ENCODE measurements at regions not wholly inside any gene's neighbourhood (a gene's known extent, or its start where the extent isn't known, plus 50 kb on each side); places are given as distances from the start of the nearest gene placed in this dataset.

DNA sequence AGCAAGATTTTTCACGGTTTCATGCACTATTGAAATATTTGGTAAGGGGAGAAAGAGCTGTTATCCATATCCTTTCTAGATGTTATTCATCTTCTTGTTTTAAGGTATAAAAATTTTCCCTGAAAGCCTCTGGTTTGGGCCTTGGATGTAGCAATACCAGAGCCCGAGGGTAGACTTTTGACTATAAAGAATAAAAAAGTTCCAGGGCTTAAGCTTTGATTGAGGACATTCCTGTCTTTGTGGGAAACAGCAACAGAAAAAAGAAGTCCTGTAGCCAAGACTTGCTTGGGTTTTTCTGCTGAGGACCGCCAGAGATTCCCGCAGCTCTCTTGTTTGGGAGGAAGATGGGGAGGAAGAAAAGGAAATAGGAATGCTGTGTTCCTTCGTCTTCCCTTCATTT lies 440.0 kb upstream of the WWC1 start:
- TF ChIP-seq, protein P1, sequence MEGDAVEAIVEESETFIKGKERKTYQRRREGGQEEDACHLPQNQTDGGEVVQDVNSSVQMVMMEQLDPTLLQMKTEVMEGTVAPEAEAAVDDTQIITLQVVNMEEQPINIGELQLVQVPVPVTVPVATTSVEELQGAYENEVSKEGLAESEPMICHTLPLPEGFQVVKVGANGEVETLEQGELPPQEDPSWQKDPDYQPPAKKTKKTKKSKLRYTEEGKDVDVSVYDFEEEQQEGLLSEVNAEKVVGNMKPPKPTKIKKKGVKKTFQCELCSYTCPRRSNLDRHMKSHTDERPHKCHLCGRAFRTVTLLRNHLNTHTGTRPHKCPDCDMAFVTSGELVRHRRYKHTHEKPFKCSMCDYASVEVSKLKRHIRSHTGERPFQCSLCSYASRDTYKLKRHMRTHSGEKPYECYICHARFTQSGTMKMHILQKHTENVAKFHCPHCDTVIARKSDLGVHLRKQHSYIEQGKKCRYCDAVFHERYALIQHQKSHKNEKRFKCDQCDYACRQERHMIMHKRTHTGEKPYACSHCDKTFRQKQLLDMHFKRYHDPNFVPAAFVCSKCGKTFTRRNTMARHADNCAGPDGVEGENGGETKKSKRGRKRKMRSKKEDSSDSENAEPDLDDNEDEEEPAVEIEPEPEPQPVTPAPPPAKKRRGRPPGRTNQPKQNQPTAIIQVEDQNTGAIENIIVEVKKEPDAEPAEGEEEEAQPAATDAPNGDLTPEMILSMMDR (conservative IDR thresholded peaks at IDR 0.05), result no peak
- Mint-ChIP-seq H3K4me3 (no peak overlapping the region), H3K27me3 (ENCODE audit: insufficient read depth) (peaks cover 4% of the 10 kb centered on the region), H3K9me3 (peaks cover 9% of the 10 kb centered on the region), H3K4me1 (peaks cover 18% of the 10 kb centered on the region), H3K36me3 (ENCODE audit: low read depth) (peaks cover 3% of the 10 kb centered on the region), H3K27ac (no peak overlapping the region)
- peaks cover 10% of the 10 kb centered on the region for H3K36me3 ChIP-seq (ENCODE audit: control insufficient read depth, insufficient read depth, low read length)
- 78 to 85% methylated on average over 1 to 4 of the region's 5 CpGs for WGBS, 2 experiments (ENCODE audit: insufficient coverage in 1 of 2, insufficient read length in 1 of 2)
- peak overlapping the region; percentile 7 for H3K4me3 ChIP-seq (ENCODE audit: low read length)
- no peak overlapping the region for H3K27ac ChIP-seq (ENCODE audit: low read depth, low read length)
- H3K27me3 ChIP-seq (ENCODE audit: control insufficient read depth, insufficient read depth, low read length, poor library complexity, severe bottlenecking), result no peaks in the 10 kb centered on the region
- DNase-seq, result no peak
- peaks cover 10% of the 10 kb centered on the region for H3K4me1 ChIP-seq (ENCODE audit: control insufficient read depth, insufficient read depth, low read length)
- H3K9ac ChIP-seq (ENCODE audit: extremely low read depth, low read length, poor library complexity, severe bottlenecking), result peak overlapping the region; percentile 24
- peaks cover 30% of the 10 kb centered on the region for H3K9me3 ChIP-seq (ENCODE audit: control insufficient read depth, low read length)

GRCh38 chr5:167852515-167852914 lies 438.9 kb upstream of the WWC1 start:
- no peaks in the 10 kb centered on the region for H3K27me3 ChIP-seq (ENCODE audit: control insufficient read depth, insufficient read depth, low read length, poor library complexity, severe bottlenecking)
- TF ChIP-seq, protein P1 (conservative IDR thresholded peaks at IDR 0.05), result no peak
- peaks cover 3% of the 10 kb centered on the region for H3K36me3 Mint-ChIP-seq (ENCODE audit: low read depth)
- H3K27me3 Mint-ChIP-seq (ENCODE audit: insufficient read depth), result peaks cover 4% of the 10 kb centered on the region
- WGBS, 2 experiments (ENCODE audit: insufficient coverage in 1 of 2, insufficient read length in 1 of 2), result 93 to 96% methylated on average over 5 of the region's 5 CpGs
- H3K4me3 ChIP-seq (ENCODE audit: low read length), result no peak overlapping the region
- H3K4me3 Mint-ChIP-seq, result no peak overlapping the region
- H3K9me3 ChIP-seq (ENCODE audit: control insufficient read depth, low read length), result peaks cover 25% of the 10 kb centered on the region
- H3K36me3 ChIP-seq (ENCODE audit: control insufficient read depth, insufficient read depth, low read length), result peaks cover 10% of the 10 kb centered on the region
- peaks cover 10% of the 10 kb centered on the region for H3K9me3 Mint-ChIP-seq
- H3K4me1 Mint-ChIP-seq, result peaks cover 17% of the 10 kb centered on the region
- H3K4me1 ChIP-seq (ENCODE audit: control insufficient read depth, insufficient read depth, low read length), result peaks cover 10% of the 10 kb centered on the region
- H3K27ac Mint-ChIP-seq, result no peak overlapping the region
- DNase-seq, result no peak
- H3K27ac ChIP-seq (ENCODE audit: low read depth, low read length), result no peak overlapping the region
- no peak overlapping the region for H3K9ac ChIP-seq (ENCODE audit: extremely low read depth, low read length, poor library complexity, severe bottlenecking)

DNA sequence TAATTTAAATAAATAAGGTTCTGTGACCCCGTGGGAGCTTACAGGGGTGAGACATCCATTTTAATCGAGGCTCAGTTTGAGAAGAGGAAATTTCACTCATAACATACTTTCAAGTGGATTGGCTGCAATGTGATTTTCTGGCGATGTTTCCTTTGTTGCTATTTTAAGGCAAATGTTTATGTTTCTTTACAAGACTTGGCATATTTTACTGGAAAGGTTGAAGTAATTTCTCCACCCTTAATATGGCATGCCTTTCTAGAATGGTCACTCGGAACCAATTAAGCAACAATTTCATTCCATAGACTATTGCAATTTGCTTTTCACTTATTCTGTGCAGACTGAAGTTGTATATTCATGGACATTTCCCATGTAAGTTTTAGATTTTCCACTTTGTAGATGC lies 438.0 kb upstream of the WWC1 start:
- WGBS, 2 experiments (ENCODE audit: insufficient coverage in 1 of 2, insufficient read length in 1 of 2), result 94% methylated on average over 4 of the region's 4 CpGs; no CpG with 5 or more reads in 1 of the 2 experiments
- TF ChIP-seq, protein P1 (conservative IDR thresholded peaks at IDR 0.05), result no peak
- Histone ChIP-seq H3K9ac (ENCODE audit: extremely low read depth, low read length, poor library complexity, severe bottlenecking) (no peak overlapping the region), H3K4me3 (ENCODE audit: low read length) (no peak overlapping the region), H3K9me3 (ENCODE audit: control insufficient read depth, low read length) (peaks cover 21% of the 10 kb centered on the region), H3K27me3 (ENCODE audit: control insufficient read depth, insufficient read depth, low read length, poor library complexity, severe bottlenecking) (no peaks in the 10 kb centered on the region), H3K36me3 (ENCODE audit: control insufficient read depth, insufficient read depth, low read length) (peaks cover 10% of the 10 kb centered on the region), H3K4me1 (ENCODE audit: control insufficient read depth, insufficient read depth, low read length) (peaks cover 10% of the 10 kb centered on the region), H3K27ac (ENCODE audit: low read depth, low read length) (no peak overlapping the region)
- peaks cover 18% of the 10 kb centered on the region for H3K9me3 Mint-ChIP-seq
- H3K4me1 Mint-ChIP-seq, result peaks cover 17% of the 10 kb centered on the region
- DNase-seq, result no peak
- H3K27me3 Mint-ChIP-seq (ENCODE audit: insufficient read depth), result peaks cover 6% of the 10 kb centered on the region
- peaks cover 8% of the 10 kb centered on the region for H3K36me3 Mint-ChIP-seq (ENCODE audit: low read depth)
- no peak overlapping the region for H3K27ac Mint-ChIP-seq
- H3K4me3 Mint-ChIP-seq, result no peak overlapping the region

Measured in endodermal cell (in vitro differentiated cells).